CD14-positive monocyte (primary cell): ENCODE measurements at regions not wholly inside any gene's neighbourhood (a gene's known extent, or its start where the extent isn't known, plus 50 kb on each side); places are given as distances from the start of the nearest gene placed in this dataset.

Experiments
- DNase-seq, 3 donors: peaks; one replicate each; pipeline ENCODE4 v3.0.0-alpha.2; 2011 to 2022
- H2AFZ ChIP-seq: 2 replicates; pipeline ENCODE4 v1.6.0; 2012; ENCODE audit warnings: mild to moderate bottlenecking, low read depth, low read length, inconsistent platforms; ENCODE audit not compliant: insufficient read depth, poor library complexity, severe bottlenecking
- H3K27ac ChIP-seq, 2 donors: 1 replicate in 1 of 2; 2 replicates in 1 of 2; pipeline ENCODE4 v1.5.1; 2012 to 2013; ENCODE audit warnings: low read length in 2 of 2, control low read depth in 1 of 2, inconsistent platforms in 1 of 2, low read depth in 1 of 2, mild to moderate bottlenecking in 1 of 2
- H3K27me3 ChIP-seq, 2 donors: one replicate each; pipeline versions ENCODE4 v1.6.0 to v1.6.1; 2011 to 2013; ENCODE audit warnings: low read length in 2 of 2; ENCODE audit not compliant: control insufficient read depth in 2 of 2, insufficient read depth in 2 of 2
- H3K36me3 ChIP-seq, 2 donors: replicated peaks in 1 of 2; 1 replicate in 1 of 2; 2 replicates in 1 of 2; pipeline versions ENCODE4 v1.5.1 to v1.6.1; 2012 to 2013; ENCODE audit warnings: low read length in 2 of 2, control low read depth in 1 of 2, inconsistent platforms in 1 of 2, mild to moderate bottlenecking in 1 of 2; ENCODE audit not compliant: insufficient read depth in 2 of 2, control insufficient read depth in 1 of 2
- H3K4me1 ChIP-seq, 2 donors: 1 replicate in 1 of 2; 2 replicates in 1 of 2; pipeline versions ENCODE4 v1.5.1 to v1.6.1; 2012 to 2013; ENCODE audit warnings: low read length in 2 of 2, control low read depth in 1 of 2, inconsistent platforms in 1 of 2, mild to moderate bottlenecking in 1 of 2, moderate library complexity in 1 of 2; ENCODE audit not compliant: insufficient read depth in 2 of 2, control insufficient read depth in 1 of 2
- H3K4me2 ChIP-seq: replicated peaks from 2 replicates; pipeline ENCODE3; 2012; ENCODE audit warnings: low read length, moderate library complexity, mild to moderate bottlenecking; ENCODE audit not compliant: poor library complexity, severe bottlenecking; ENCODE audit errors: extremely low read depth
- H3K4me3 ChIP-seq, 3 experiments: fragments of 200-600 bp in 1 of 3; sonication (generic) in 1 of 3; replicated peaks in 1 of 3; 1 replicate in 2 of 3; 2 replicates in 1 of 3; pipeline ENCODE4 v1.5.1; 2011 to 2013; ENCODE audit warnings: low read length in 3 of 3, mild to moderate bottlenecking in 3 of 3, control low read depth in 2 of 3, low read depth in 2 of 3, inconsistent platforms in 1 of 3, moderate library complexity in 1 of 3
- H3K79me2 ChIP-seq: 2 replicates; pipeline ENCODE4 v1.6.0; 2012; ENCODE audit warnings: mild to moderate bottlenecking, control low read depth, inconsistent platforms, low read length, moderate library complexity; ENCODE audit not compliant: insufficient read depth
- H3K9ac ChIP-seq: 2 replicates; pipeline ENCODE4 v1.6.0; 2017; ENCODE audit warnings: low read length, mild to moderate bottlenecking; ENCODE audit not compliant: insufficient read depth, poor library complexity, severe bottlenecking
- H3K9me3 ChIP-seq, 2 donors: replicated peaks in 1 of 2; 1 replicate in 1 of 2; 2 replicates in 1 of 2; pipeline versions ENCODE4 v1.5.1 to v1.6.1; 2012 to 2013; ENCODE audit warnings: low read length in 2 of 2, control low read depth in 1 of 2; ENCODE audit not compliant: control insufficient read depth in 1 of 2, insufficient read depth in 1 of 2
- H4K20me1 ChIP-seq: 2 replicates; pipeline ENCODE4 v1.6.0; 2012; ENCODE audit warnings: mild to moderate bottlenecking, low read length, control low read depth, moderate library complexity; ENCODE audit not compliant: insufficient read depth
- H3K27ac Mint-ChIP-seq, 7 donors: one replicate each; pipeline ENCODE4 v1.8.0; 2020; ENCODE audit warnings: mild to moderate bottlenecking in 7 of 7, mixed read lengths in 7 of 7, moderate library complexity in 6 of 7, inconsistent platforms in 2 of 7
- H3K27me3 Mint-ChIP-seq, 3 donors: one replicate each; pipeline ENCODE4 v1.8.0; 2021 to 2022; ENCODE audit warnings: low read depth in 3 of 3, mild to moderate bottlenecking in 3 of 3, mixed read lengths in 3 of 3, moderate library complexity in 3 of 3, inconsistent platforms in 1 of 3
- H3K36me3 Mint-ChIP-seq, 2 donors: one replicate each; pipeline ENCODE4 v1.8.0; 2020; ENCODE audit warnings: mixed read lengths in 2 of 2, inconsistent platforms in 1 of 2, mild to moderate bottlenecking in 1 of 2
- H3K4me1 Mint-ChIP-seq: one replicate; pipeline ENCODE4 v1.8.0; 2020; ENCODE audit warnings: mild to moderate bottlenecking, mixed read lengths
- H3K4me3 Mint-ChIP-seq, 2 donors: one replicate each; pipeline ENCODE4 v1.8.0; 2020; ENCODE audit warnings: mild to moderate bottlenecking in 2 of 2, mixed read lengths in 2 of 2, moderate library complexity in 1 of 2
- H3K9me3 Mint-ChIP-seq, 7 donors: one replicate each; pipeline ENCODE4 v1.8.0; 2020 to 2022; ENCODE audit warnings: mixed read lengths in 7 of 7, mild to moderate bottlenecking in 6 of 7, moderate library complexity in 6 of 7, inconsistent platforms in 2 of 7
- CTCF ChIP-seq: fragments of 200-600 bp; IDR thresholded peaks from one replicate; pipeline ENCODE4 v1.8.0; 2022; ENCODE audit warnings: antibody characterized with exemption, mild to moderate bottlenecking
- WGBS: methylation state at CpG from one replicate; pipeline ENCODE4 v1.1.5; 2013; ENCODE audit warnings: missing lambda C conversion rate; ENCODE audit not compliant: insufficient coverage; 5-methylcytosine and 5-hydroxymethylcytosine counted together
- intact Hi-C, 2 donors: fragments of 100-400 bp; cut with micrococcal nuclease; formaldehyde crosslinking; loops; one replicate each; pipeline versions ENCODE4 v1.15.0 to v1.15.1; 2023

- intact Hi-C loops = no loop called here
- no peak overlapping the region for H3K27ac Mint-ChIP-seq
- H3K27me3 ChIP-seq = no peaks in the 10 kb centered on the region
Observed at GRCh38 chr19:13611596-13611995, 105.3 kb upstream of the CACNA1A start.

DNA sequence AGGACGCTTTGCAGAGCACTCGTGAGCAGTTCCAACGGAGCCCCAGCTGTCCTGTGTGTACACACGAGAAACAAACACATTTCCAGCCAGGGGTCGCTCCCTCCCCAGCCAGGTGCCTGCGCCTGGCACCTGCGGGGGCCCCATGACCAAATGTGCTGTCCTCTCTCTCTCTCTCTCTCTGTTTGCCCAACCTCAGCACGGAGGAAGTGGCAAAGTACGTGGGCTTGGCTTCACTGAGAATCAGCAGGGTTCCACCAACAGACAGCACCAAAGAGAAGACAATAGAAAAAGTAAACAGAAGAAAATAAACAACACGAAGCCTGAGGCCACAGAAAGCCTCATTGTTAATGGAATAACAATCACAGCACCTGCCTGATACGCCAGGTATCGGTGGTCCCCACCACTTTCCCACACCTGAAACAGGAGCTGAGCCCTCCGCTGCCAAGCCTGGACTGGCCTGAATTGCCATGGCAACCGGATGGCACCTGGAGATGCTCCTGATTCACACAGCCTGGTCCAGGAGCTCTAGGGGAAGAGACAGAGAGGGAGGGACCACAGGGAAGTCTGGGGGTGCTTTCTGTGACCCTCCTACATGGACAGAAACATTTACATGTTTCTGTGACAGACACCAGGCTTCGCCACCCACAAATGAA, 103.9 kb upstream of the CACNA1A start:
- Histone ChIP-seq H3K36me3 (no peaks in the 10 kb centered on the region), H3K4me3 (no peak overlapping the region), H4K20me1 (no peaks in the 10 kb centered on the region), H3K27me3 (no peaks in the 10 kb centered on the region), H3K4me2 (no peak overlapping the region), H3K27ac (no peak overlapping the region), H3K79me2 (no peaks in the 10 kb centered on the region), H2AFZ (no peak overlapping the region), H3K4me1 (no peaks in the 10 kb centered on the region), H3K9ac (no peak overlapping the region), H3K9me3 (no peaks in the 10 kb centered on the region)
- intact Hi-C loops = no loop called here
- Mint-ChIP-seq H3K4me1 (no peaks in the 10 kb centered on the region), H3K27me3 (peaks cover 2 to 16% (median 4%) of the 10 kb centered on the region in 3 donors), H3K9me3 (no peaks in the 10 kb centered on the region), H3K27ac (no peak overlapping the region), H3K4me3 (no peak overlapping the region), H3K36me3 (no peaks in the 10 kb centered on the region)
- 57% methylated on average over 10 of the region's 15 CpGs for WGBS
- DNase-seq = no peak
- no peak for TF ChIP-seq CTCF

More at GRCh38 chr19:13611596-13611995, 105.3 kb upstream of the CACNA1A start:
- H3K4me1 Mint-ChIP-seq = no peaks in the 10 kb centered on the region
- Histone ChIP-seq H3K9me3 (no peaks in the 10 kb centered on the region), H3K9ac (no peak overlapping the region), H3K4me2 (no peak overlapping the region), H3K36me3 (no peaks in the 10 kb centered on the region), H3K4me1 (no peaks in the 10 kb centered on the region), H4K20me1 (no peaks in the 10 kb centered on the region), H3K79me2 (no peaks in the 10 kb centered on the region), H3K4me3 (no peak overlapping the region), H3K27ac (no peak overlapping the region), H2AFZ (no peak overlapping the region)
- no peaks in the 10 kb centered on the region for H3K9me3 Mint-ChIP-seq
- no peak overlapping the region for H3K4me3 Mint-ChIP-seq
- no peaks in the 10 kb centered on the region for H3K36me3 Mint-ChIP-seq
- no peak for DNase-seq
- H3K27me3 Mint-ChIP-seq = peaks cover 3 to 17% (median 7%) of the 10 kb centered on the region in 3 donors
- 100% methylated on average over 1 of the region's 2 CpGs for WGBS
- no peak for TF ChIP-seq CTCF
